GM06990 (cell line): ENCODE measurements at regions not wholly inside any gene's neighbourhood (a gene's known extent, or its start where the extent isn't known, plus 50 kb on each side); places are given as distances from the start of the nearest gene placed in this dataset.

Source experiments
- DNase-seq: peaks from one replicate; pipeline ENCODE4 v3.0.0-alpha.2; 2011; ENCODE audit not compliant: insufficient read length; ENCODE audit errors: extremely low read depth
- H3K27me3 ChIP-seq: replicated peaks from 2 replicates; pipeline ENCODE4 v1.6.0; 2011; ENCODE audit warnings: low read length; ENCODE audit not compliant: control insufficient read depth, insufficient read depth
- H3K36me3 ChIP-seq: 2 replicates; pipeline ENCODE4 v1.5.1; 2011; ENCODE audit warnings: low read length; ENCODE audit not compliant: control insufficient read depth, insufficient read depth
- H3K4me3 ChIP-seq: replicated peaks from 2 replicates; pipeline ENCODE4 v1.5.1; 2011; ENCODE audit warnings: low read depth, mild to moderate bottlenecking, control low read depth, low read length
- CTCF ChIP-seq: IDR thresholded peaks from 2 replicates; pipeline ENCODE4 v1.5.1; 2011; ENCODE audit warnings: low read length, control low read depth, mild to moderate bottlenecking, inconsistent platforms; ENCODE audit not compliant: insufficient read depth, poor library complexity, severe bottlenecking

GRCh38 chr15:92807971-92808571 is 92.1 kb upstream of the CHD2 start:
- H3K4me3 ChIP-seq, result peak overlapping the region; percentile 70
- no peaks in the 10 kb centered on the region for H3K36me3 ChIP-seq
- no peak for TF ChIP-seq CTCF
- peak; percentile 32 for DNase-seq
- H3K27me3 ChIP-seq, result no peaks in the 10 kb centered on the region

GRCh38 chr15:92808598-92809063 is 91.5 kb upstream of the CHD2 start:
- H3K36me3 ChIP-seq, result no peaks in the 10 kb centered on the region
- H3K4me3 ChIP-seq, result peak overlapping the region; percentile 70
- no peak for TF ChIP-seq CTCF
- no peaks in the 10 kb centered on the region for H3K27me3 ChIP-seq
- no peak for DNase-seq

GRCh38 chr15:92809064-92809879 is 90.9 kb upstream of the CHD2 start:
- H3K36me3 ChIP-seq, result no peaks in the 10 kb centered on the region
- H3K27me3 ChIP-seq, result no peaks in the 10 kb centered on the region
- TF ChIP-seq CTCF, result peak; percentile 43
- peak overlapping the region; percentile 70 for H3K4me3 ChIP-seq
- DNase-seq, result peak; percentile 100

- DNase-seq, result peak; percentile 46
- H3K4me3 ChIP-seq, result peak overlapping the region; percentile 66
- H3K36me3 ChIP-seq, result no peaks in the 10 kb centered on the region
- TF ChIP-seq CTCF, result no peak
- H3K27me3 ChIP-seq, result no peaks in the 10 kb centered on the region
Observed at GRCh38 chr15:92809880-92810361, 90.2 kb upstream of the CHD2 start.

- Histone ChIP-seq H3K27me3 (no peaks in the 10 kb centered on the region), H3K36me3 (no peaks in the 10 kb centered on the region), H3K4me3 (peak overlapping the region; percentile 66)
- no peak for TF ChIP-seq CTCF
- DNase-seq, result no peak
Observed at GRCh38 chr15:92810418-92811138, 89.5 kb upstream of the CHD2 start.
